IMR-90 (cell line): ENCODE measurements at regions not wholly inside any gene's neighbourhood (a gene's known extent, or its start where the extent isn't known, plus 50 kb on each side); places are given as distances from the start of the nearest gene placed in this dataset.

Source experiments
- ATAC-seq: fragments of 200-7000 bp; cut with Tn5 transposase; 2 replicates; pipeline ENCODE4 v1.9.1; 2020; ENCODE audit warnings: low read depth, mild to moderate bottlenecking, moderate library complexity
- BruUV-seq: library from RNA; stranded (reverse); fragments of 400-500 nt; replicated peaks from 2 replicates; lab custom pipeline; 2021; lab: Mats Ljungman, UMichigan
- CTCF ChIA-PET: fragments of 300-600 bp; formaldehyde crosslinking; extraction: SDS; loops from one replicate; lab custom pipeline; 2021; ENCODE audit warnings: antibody characterized with exemption; lab: Yijun Ruan, JAX
- POLR2A ChIA-PET: fragments of 300-600 bp; sonication (Branson Sonifier 250); formaldehyde crosslinking; loops from one replicate; lab custom pipeline; 2022; ENCODE audit warnings: antibody characterized with exemption; ENCODE audit not compliant: unreplicated experiment; lab: Charles Lee
- DNase-seq: peaks from one replicate; pipeline ENCODE4 v3.0.0; 2013
- H2AFZ ChIP-seq: replicated peaks from 2 replicates; pipeline ENCODE3; 2013; ENCODE audit warnings: low read length, mild to moderate bottlenecking; ENCODE audit not compliant: poor library complexity
- H2AK5ac ChIP-seq: 2 replicates; pipeline ENCODE4 v1.6.1; 2013; ENCODE audit warnings: low read depth, low read length, inconsistent platforms
- H2AK9ac ChIP-seq: replicated peaks from 2 replicates; pipeline ENCODE3; 2013; ENCODE audit warnings: mild to moderate bottlenecking, low read depth, low read length, moderate library complexity; ENCODE audit not compliant: poor library complexity
- H2BK120ac ChIP-seq: 2 replicates; pipeline ENCODE4 v1.6.1; 2013; ENCODE audit warnings: low read depth, low read length, inconsistent platforms
- H2BK15ac ChIP-seq: 3 replicates; pipeline ENCODE4 v1.6.1; 2013; ENCODE audit warnings: low read depth, low read length, inconsistent platforms
- H2BK20ac ChIP-seq: 2 replicates; pipeline ENCODE4 v1.6.1; 2013; ENCODE audit warnings: low read depth, mild to moderate bottlenecking, inconsistent platforms, low read length, moderate library complexity
- H2BK5ac ChIP-seq: 2 replicates; pipeline ENCODE4 v1.6.1; 2013; ENCODE audit warnings: mild to moderate bottlenecking, low read depth, low read length, inconsistent platforms; ENCODE audit not compliant: poor library complexity, severe bottlenecking
- H3K14ac ChIP-seq: replicated peaks from 2 replicates; pipeline ENCODE4 v1.6.1; 2013; ENCODE audit warnings: low read depth, low read length, inconsistent platforms
- H3K18ac ChIP-seq: 2 replicates; pipeline ENCODE4 v1.6.1; 2013; ENCODE audit warnings: low read depth, low read length, control low read depth
- H3K23ac ChIP-seq: 2 replicates; pipeline ENCODE4 v1.6.1; 2013; ENCODE audit warnings: low read depth, low read length, inconsistent platforms
- H3K27ac ChIP-seq: 2 replicates; pipeline ENCODE4 v1.5.1; 2013; ENCODE audit warnings: mild to moderate bottlenecking, control low read depth, low read length; ENCODE audit not compliant: insufficient read depth
- H3K27me3 ChIP-seq: 2 replicates; pipeline ENCODE4 v1.6.1; 2013; ENCODE audit warnings: low read length; ENCODE audit not compliant: control insufficient read depth, insufficient read depth
- H3K36me3 ChIP-seq: 2 replicates; pipeline ENCODE4 v1.6.1; 2013; ENCODE audit warnings: low read length, mixed read lengths; ENCODE audit not compliant: control insufficient read depth, insufficient read depth
- H3K4ac ChIP-seq: 2 replicates; pipeline ENCODE4 v1.6.1; 2013; ENCODE audit warnings: low read depth, low read length, inconsistent platforms
- H3K4me1 ChIP-seq: 2 replicates; pipeline ENCODE4 v1.6.1; 2013; ENCODE audit warnings: low read length, mixed read lengths; ENCODE audit not compliant: control insufficient read depth, insufficient read depth
- H3K4me2 ChIP-seq: 2 replicates; pipeline ENCODE4 v1.6.1; 2013; ENCODE audit warnings: low read depth, mild to moderate bottlenecking, control low read depth, low read length, moderate library complexity
- H3K4me3 ChIP-seq: 2 replicates; pipeline ENCODE4 v1.5.1; 2013; ENCODE audit warnings: low read depth, mild to moderate bottlenecking, control low read depth, low read length, moderate library complexity; ENCODE audit not compliant: insufficient read depth
- H3K56ac ChIP-seq: 2 replicates; pipeline ENCODE4 v1.6.1; 2013; ENCODE audit warnings: low read length, inconsistent platforms; ENCODE audit not compliant: insufficient read depth; ENCODE audit errors: extremely low read depth
- H3K79me1 ChIP-seq, 2 experiments: 2 replicates each; pipeline ENCODE4 v1.6.1; 2013; ENCODE audit warnings: low read length in 2 of 2, inconsistent platforms in 1 of 2, low read depth in 1 of 2
- H3K9ac ChIP-seq: 2 replicates; pipeline ENCODE4 v1.6.1; 2013; ENCODE audit warnings: low read depth, low read length, control low read depth
- H3K9me1 ChIP-seq: 2 replicates; pipeline ENCODE4 v1.6.1; 2013; ENCODE audit warnings: low read length, inconsistent platforms; ENCODE audit not compliant: insufficient read depth
- H3K9me3 ChIP-seq: 2 replicates; pipeline ENCODE4 v1.6.1; 2013; ENCODE audit warnings: low read length; ENCODE audit not compliant: control insufficient read depth, insufficient read depth
- H4K20me1 ChIP-seq: 2 replicates; pipeline ENCODE4 v1.6.1; 2013; ENCODE audit warnings: low read length, inconsistent platforms; ENCODE audit not compliant: insufficient read depth
- H4K5ac ChIP-seq: 2 replicates; pipeline ENCODE4 v1.6.1; 2013; ENCODE audit warnings: mild to moderate bottlenecking, low read depth, low read length, control low read depth
- H4K8ac ChIP-seq, 2 experiments: 2 replicates each; pipeline ENCODE4 v1.6.1; 2013; ENCODE audit warnings: low read depth in 2 of 2, low read length in 2 of 2, control low read depth in 1 of 2, inconsistent platforms in 1 of 2
- H4K91ac ChIP-seq: 2 replicates; pipeline ENCODE4 v1.6.1; 2013; ENCODE audit warnings: low read depth, low read length, inconsistent platforms; ENCODE audit not compliant: insufficient read depth
- BHLHE40 ChIP-seq: fragments of 150-350 bp; IDR thresholded peaks from 2 replicates; pipeline ENCODE4 v1.6.1; 2016; ENCODE audit warnings: mild to moderate bottlenecking, low read depth, low read length
- CEBPB ChIP-seq: IDR thresholded peaks from 2 replicates; pipeline ENCODE4 v1.6.1; 2012; ENCODE audit warnings: low read depth, low read length, improper control_type of control experiment
- CHD1 ChIP-seq: IDR thresholded peaks from 2 replicates; pipeline ENCODE4 v1.6.1; 2012; ENCODE audit warnings: low read depth, low read length, improper control_type of control experiment
- ELK1 ChIP-seq: fragments of 150-350 bp; IDR thresholded peaks from 2 replicates; pipeline ENCODE4 v1.6.1; 2016; ENCODE audit warnings: low read depth, mild to moderate bottlenecking, low read length, moderate library complexity, borderline replicate concordance
- FOS ChIP-seq: fragments of 150-350 bp; IDR thresholded peaks from 2 replicates; pipeline ENCODE4 v1.6.1; 2016; ENCODE audit warnings: low read depth, low read length
- MAFK ChIP-seq: IDR thresholded peaks from 2 replicates; pipeline ENCODE4 v1.6.1; 2012; ENCODE audit warnings: low read depth, low read length, improper control_type of control experiment
- MAZ ChIP-seq: IDR thresholded peaks from 2 replicates; pipeline ENCODE4 v1.6.1; 2012; ENCODE audit warnings: low read depth, mild to moderate bottlenecking, low read length, improper control_type of control experiment, moderate library complexity, borderline replicate concordance
- MXI1 ChIP-seq: IDR thresholded peaks from 2 replicates; pipeline ENCODE4 v1.6.1; 2012; ENCODE audit warnings: low read depth, mild to moderate bottlenecking, low read length, moderate library complexity, borderline replicate concordance
- NFE2L2 ChIP-seq: fragments of 150-350 bp; IDR thresholded peaks from 2 replicates; pipeline ENCODE4 v1.6.1; 2016; ENCODE audit warnings: low read depth, mild to moderate bottlenecking, low read length
- POLR2A ChIP-seq: IDR thresholded peaks from 2 replicates; pipeline ENCODE4 v1.6.1; 2012; ENCODE audit warnings: mild to moderate bottlenecking, low read depth, low read length
- RAD21 ChIP-seq: IDR thresholded peaks from 2 replicates; pipeline ENCODE4 v1.6.1; 2012; ENCODE audit warnings: low read length, improper control_type of control experiment
- RCOR1 ChIP-seq: IDR thresholded peaks from 2 replicates; pipeline ENCODE4 v1.6.1; 2012; ENCODE audit warnings: mild to moderate bottlenecking, low read length, improper control_type of control experiment; ENCODE audit not compliant: insufficient replicate concordance
- RFX5 ChIP-seq: IDR thresholded peaks from 2 replicates; pipeline ENCODE4 v1.8.0; 2012; ENCODE audit warnings: low read depth, mild to moderate bottlenecking, low read length, moderate library complexity
- SMC3 ChIP-seq: fragments of 150-350 bp; IDR thresholded peaks from 2 replicates; pipeline ENCODE4 v1.6.1; 2016; ENCODE audit warnings: low read depth, mild to moderate bottlenecking, antibody characterized with exemption, low read length, moderate library complexity
- USF2 ChIP-seq: fragments of 150-350 bp; IDR thresholded peaks from 2 replicates; pipeline ENCODE4 v1.6.1; 2017; ENCODE audit warnings: mild to moderate bottlenecking, antibody characterized with exemption, low read length, low read depth
- WGBS, 2 experiments: methylation state at CpG; one replicate each; pipeline versions ENCODE4 v1.1.5 to v1.1.7; 2013; ENCODE audit warnings: missing lambda C conversion rate in 2 of 2; ENCODE audit not compliant: insufficient read length in 1 of 2; ENCODE audit errors: extremely low coverage in 2 of 2; 5-methylcytosine and 5-hydroxymethylcytosine counted together
- dilution Hi-C: fragments of 300-500 bp; cut with HindIII; formaldehyde crosslinking; loops from one replicate; pipeline ENCODE4 v1.14.3; 2018; ENCODE audit warnings: low sequenced_read_pairs; ENCODE audit not compliant: unreplicated experiment
- in situ Hi-C: fragments of 300-500 bp; cut with MboI; formaldehyde crosslinking; loops from 3 replicates; pipeline ENCODE4 v1.14.3; 2019; ENCODE audit warnings: low sequenced_read_pairs, inconsistent platforms, mixed read lengths
- intact Hi-C: fragments of 100-400 bp; cut with micrococcal nuclease; formaldehyde crosslinking; loops from 2 replicates; pipeline ENCODE4 v1.10.0; 2022
- TF ChIP-seq, protein P1 (sequence below): conservative IDR thresholded peaks from 2 replicates; pipeline ENCODE4 v1.5.1; 2012; ENCODE audit warnings: mild to moderate bottlenecking, low read depth, low read length, improper control_type of control experiment

- Histone ChIP-seq H2BK15ac (no peak overlapping the region), H2BK5ac (no peak overlapping the region), H3K79me1 (no peaks in the 10 kb centered on the region), H3K23ac (no peak overlapping the region), H3K9me3 (peaks cover 9% of the 10 kb centered on the region), H2AK5ac (no peak overlapping the region), H3K14ac (no peak overlapping the region), H3K4ac (no peak overlapping the region), H4K20me1 (no peaks in the 10 kb centered on the region), H2BK120ac (no peak overlapping the region), H2AFZ (no peak overlapping the region), H4K5ac (no peak overlapping the region), H3K27ac (no peak overlapping the region), H3K9ac (no peak overlapping the region), H3K9me1 (no peaks in the 10 kb centered on the region), H3K4me3 (no peak overlapping the region), H3K4me1 (no peaks in the 10 kb centered on the region), H2AK9ac (no peak overlapping the region), H2BK20ac (no peak overlapping the region), H3K18ac (no peak overlapping the region), H4K91ac (no peak overlapping the region), H3K4me2 (no peak overlapping the region), H3K27me3 (no peaks in the 10 kb centered on the region), H3K56ac (no peak overlapping the region), H4K8ac (no peak overlapping the region), H3K36me3 (no peaks in the 10 kb centered on the region)
- no CpG with 5 or more reads among the region's 4 CpGs for WGBS, 2 experiments
- no peak for DNase-seq
- intact Hi-C loops, result no loop called here
- ChIA-PET POLR2A (no interaction called here), CTCF (no interaction called here)
- no TSS peak for BruUV-seq
- TF ChIP-seq FOS (no peak), CHD1 (no peak), POLR2A (no peak), RAD21 (no peak), USF2 (no peak), RFX5 (no peak), RCOR1 (no peak), CEBPB (no peak), MAZ (no peak), MAFK (no peak), SMC3 (no peak), ELK1 (no peak), BHLHE40 (no peak), NFE2L2 (no peak), MXI1 (no peak)
- TF ChIP-seq, protein P1, sequence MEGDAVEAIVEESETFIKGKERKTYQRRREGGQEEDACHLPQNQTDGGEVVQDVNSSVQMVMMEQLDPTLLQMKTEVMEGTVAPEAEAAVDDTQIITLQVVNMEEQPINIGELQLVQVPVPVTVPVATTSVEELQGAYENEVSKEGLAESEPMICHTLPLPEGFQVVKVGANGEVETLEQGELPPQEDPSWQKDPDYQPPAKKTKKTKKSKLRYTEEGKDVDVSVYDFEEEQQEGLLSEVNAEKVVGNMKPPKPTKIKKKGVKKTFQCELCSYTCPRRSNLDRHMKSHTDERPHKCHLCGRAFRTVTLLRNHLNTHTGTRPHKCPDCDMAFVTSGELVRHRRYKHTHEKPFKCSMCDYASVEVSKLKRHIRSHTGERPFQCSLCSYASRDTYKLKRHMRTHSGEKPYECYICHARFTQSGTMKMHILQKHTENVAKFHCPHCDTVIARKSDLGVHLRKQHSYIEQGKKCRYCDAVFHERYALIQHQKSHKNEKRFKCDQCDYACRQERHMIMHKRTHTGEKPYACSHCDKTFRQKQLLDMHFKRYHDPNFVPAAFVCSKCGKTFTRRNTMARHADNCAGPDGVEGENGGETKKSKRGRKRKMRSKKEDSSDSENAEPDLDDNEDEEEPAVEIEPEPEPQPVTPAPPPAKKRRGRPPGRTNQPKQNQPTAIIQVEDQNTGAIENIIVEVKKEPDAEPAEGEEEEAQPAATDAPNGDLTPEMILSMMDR, result no peak
- in situ Hi-C loops, result no loop called here
- no peak for ATAC-seq
- dilution Hi-C loops, result no loop called here
These were observed 362.7 kb upstream of the ADAMTS16 start for GRCh38 chr5:4777435-4777834.
